ENCODE measurements at regions not wholly inside any gene's neighbourhood (a gene's known extent, or its start where the extent isn't known, plus 50 kb on each side); places are given as distances from the start of the nearest gene placed in this dataset.
A peak's percentile ranks its signal among the peaks of the same experiment; 100 is the strongest.

GRCh38 chr4:181562399-181562798 is 680.8 kb upstream of the TENM3 start:
- no peak for DNase-seq (ENCODE audit: low spot score)

- DNase-seq (ENCODE audit: low spot score) = no peak
Observed at GRCh38 chr4:181564625-181565024, 678.6 kb upstream of the TENM3 start.

GRCh38 chr4:181566490-181566889 is 676.7 kb upstream of the TENM3 start:
- DNase-seq (ENCODE audit: low spot score) = no peak

- peak; percentile 44 for DNase-seq (ENCODE audit: low spot score)
Observed at GRCh38 chr4:181569553-181569952, 673.6 kb upstream of the TENM3 start.

- no peak for DNase-seq (ENCODE audit: low spot score)
Observed at GRCh38 chr4:181578911-181579310, 664.3 kb upstream of the TENM3 start.

GRCh38 chr4:181579486-181579885 is 663.7 kb upstream of the TENM3 start:
- no peak for DNase-seq (ENCODE audit: low spot score)

- DNase-seq (ENCODE audit: low spot score) = no peak
Observed at GRCh38 chr4:181581983-181582382, 661.2 kb upstream of the TENM3 start.

GRCh38 chr4:181582595-181582994 is 660.6 kb upstream of the TENM3 start:
- DNase-seq (ENCODE audit: low spot score) = no peak

- DNase-seq (ENCODE audit: low spot score) = no peak
Observed at GRCh38 chr4:181588733-181589302, 654.4 kb upstream of the TENM3 start.

GRCh38 chr4:181592221-181592745 is 650.9 kb upstream of the TENM3 start:
- DNase-seq (ENCODE audit: low spot score) = no peak

GRCh38 chr4:181593703-181594102 is 649.5 kb upstream of the TENM3 start:
- DNase-seq (ENCODE audit: low spot score) = no peak

GRCh38 chr4:181594188-181594587 is 649.0 kb upstream of the TENM3 start:
- no peak for DNase-seq (ENCODE audit: low spot score)

- DNase-seq (ENCODE audit: low spot score) = no peak
Observed at GRCh38 chr4:181595716-181596115, 647.5 kb upstream of the TENM3 start.

- no peak for DNase-seq (ENCODE audit: low spot score)
Observed at GRCh38 chr4:181597766-181598165, 645.4 kb upstream of the TENM3 start.

- DNase-seq (ENCODE audit: low spot score) = no peak
Observed at GRCh38 chr4:181599134-181599533, 644.1 kb upstream of the TENM3 start.

GRCh38 chr4:181601103-181601502 is 642.1 kb upstream of the TENM3 start:
- no peak for DNase-seq (ENCODE audit: low spot score)

GRCh38 chr4:181604546-181604945 is 638.7 kb upstream of the TENM3 start:
- DNase-seq (ENCODE audit: low spot score) = no peak

GRCh38 chr4:181606300-181606699 is 636.9 kb upstream of the TENM3 start:
- no peak for DNase-seq (ENCODE audit: low spot score)

GRCh38 chr4:181608181-181608580 is 635.0 kb upstream of the TENM3 start:
- no peak for DNase-seq (ENCODE audit: low spot score)

GRCh38 chr4:181611033-181611711 is 632.0 kb upstream of the TENM3 start:
- DNase-seq (ENCODE audit: low spot score) = no peak

GRCh38 chr4:181611946-181612600 is 631.1 kb upstream of the TENM3 start:
- no peak for DNase-seq (ENCODE audit: low spot score)

GRCh38 chr4:181613200-181613599 is 630.0 kb upstream of the TENM3 start:
- DNase-seq (ENCODE audit: low spot score) = no peak

- no peak for DNase-seq (ENCODE audit: low spot score)
Observed at GRCh38 chr4:181618038-181618618, 625.1 kb upstream of the TENM3 start.

Data from kidney tubule cell (primary cell).